ENCODE measurements at regions not wholly inside any gene's neighbourhood (a gene's known extent, or its start where the extent isn't known, plus 50 kb on each side); places are given as distances from the start of the nearest gene placed in this dataset.

DNA sequence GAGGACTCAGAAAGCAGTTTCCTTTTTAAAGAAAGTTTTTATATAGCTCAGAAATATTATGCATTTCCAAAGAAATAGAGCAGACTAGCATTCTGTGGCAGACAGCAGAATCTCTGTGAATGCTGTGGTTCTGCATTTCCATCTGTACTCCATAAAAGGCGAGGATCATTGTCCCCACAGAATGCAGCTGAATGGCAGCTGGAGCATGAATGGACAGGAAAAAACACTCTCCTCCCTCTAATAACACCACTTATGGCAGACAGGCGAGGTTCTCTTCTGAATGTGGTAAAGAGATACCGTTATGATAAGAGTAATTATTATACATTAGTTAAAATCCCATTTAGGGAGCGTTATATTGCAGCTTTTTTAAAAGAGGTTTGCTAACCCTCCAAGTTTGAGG, 81.4 kb upstream of the WLS start:
- ATAC-seq (ENCODE audit: poor library complexity): no peak
- ChIA-PET CTCF (no interaction called here), POLR2A (no interaction called here)
- no peaks in the 10 kb centered on the region for H3K4me1 Mint-ChIP-seq (ENCODE audit: low read depth)
- no peak overlapping the region for H3K4me3 Mint-ChIP-seq
- H3K27ac Mint-ChIP-seq: no peak overlapping the region
- intact Hi-C loops (cut with DNase I, micrococcal nuclease): no loop called here
- Histone ChIP-seq H3K27me3 (ENCODE audit: control insufficient read depth in 1 of 2, insufficient read depth in 2 of 2, low read length in 2 of 2) (peaks cover 0 to 3% of the 10 kb centered on the region in 2 experiments), H3K4me3 (ENCODE audit: low read length) (no peak overlapping the region), H3K27ac (ENCODE audit: low read depth in 1 of 2, low read length in 2 of 2) (no peak overlapping the region), H3K4me1 (ENCODE audit: insufficient read depth, low read length) (no peaks in the 10 kb centered on the region), H3K9me3 (ENCODE audit: control insufficient read depth in 1 of 2, insufficient read depth in 1 of 2, low read length in 2 of 2) (peaks cover 0 to 13% of the 10 kb centered on the region in 2 experiments), H3K36me3 (ENCODE audit: insufficient read depth, low read length) (no peaks in the 10 kb centered on the region)
- H3K9me3 Mint-ChIP-seq: peaks cover 3% of the 10 kb centered on the region
- DNase-seq: no peak
- H3K36me3 Mint-ChIP-seq (ENCODE audit: low read depth): no peaks in the 10 kb centered on the region
- H3K27me3 Mint-ChIP-seq: no peaks in the 10 kb centered on the region
- TF ChIP-seq, protein P1, sequence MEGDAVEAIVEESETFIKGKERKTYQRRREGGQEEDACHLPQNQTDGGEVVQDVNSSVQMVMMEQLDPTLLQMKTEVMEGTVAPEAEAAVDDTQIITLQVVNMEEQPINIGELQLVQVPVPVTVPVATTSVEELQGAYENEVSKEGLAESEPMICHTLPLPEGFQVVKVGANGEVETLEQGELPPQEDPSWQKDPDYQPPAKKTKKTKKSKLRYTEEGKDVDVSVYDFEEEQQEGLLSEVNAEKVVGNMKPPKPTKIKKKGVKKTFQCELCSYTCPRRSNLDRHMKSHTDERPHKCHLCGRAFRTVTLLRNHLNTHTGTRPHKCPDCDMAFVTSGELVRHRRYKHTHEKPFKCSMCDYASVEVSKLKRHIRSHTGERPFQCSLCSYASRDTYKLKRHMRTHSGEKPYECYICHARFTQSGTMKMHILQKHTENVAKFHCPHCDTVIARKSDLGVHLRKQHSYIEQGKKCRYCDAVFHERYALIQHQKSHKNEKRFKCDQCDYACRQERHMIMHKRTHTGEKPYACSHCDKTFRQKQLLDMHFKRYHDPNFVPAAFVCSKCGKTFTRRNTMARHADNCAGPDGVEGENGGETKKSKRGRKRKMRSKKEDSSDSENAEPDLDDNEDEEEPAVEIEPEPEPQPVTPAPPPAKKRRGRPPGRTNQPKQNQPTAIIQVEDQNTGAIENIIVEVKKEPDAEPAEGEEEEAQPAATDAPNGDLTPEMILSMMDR (IDR thresholded peaks at IDR 0.05): no peak

DNA sequence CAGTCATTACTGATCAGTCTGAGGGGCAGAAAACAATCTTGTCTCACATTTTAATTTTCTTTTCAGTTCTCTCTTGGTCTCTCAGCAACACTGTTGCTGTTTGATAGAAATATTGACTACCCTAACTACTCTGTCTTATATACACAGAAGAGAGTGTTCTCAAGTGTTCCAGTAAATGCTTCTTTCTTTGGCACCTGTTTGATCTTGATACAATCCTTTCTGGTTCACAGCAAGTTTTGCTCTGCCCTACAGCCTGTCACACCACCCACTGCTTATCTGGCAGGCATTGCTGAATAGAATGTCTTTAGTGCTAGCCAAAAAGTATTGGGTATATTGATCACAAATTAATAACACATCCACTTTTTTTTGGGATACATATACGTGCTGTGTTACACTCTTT, 75.7 kb upstream of the WLS start:
- H3K36me3 ChIP-seq (ENCODE audit: insufficient read depth, low read length): no peaks in the 10 kb centered on the region
- CTCF ChIA-PET: no interaction called here
- H3K4me3 Mint-ChIP-seq: no peak overlapping the region
- DNase-seq (no peak), ATAC-seq (ENCODE audit: poor library complexity) (no peak)
- no peaks in the 10 kb centered on the region for H3K4me1 Mint-ChIP-seq (ENCODE audit: low read depth)
- peaks cover 7% of the 10 kb centered on the region for H3K27me3 Mint-ChIP-seq
- H3K27me3 ChIP-seq (ENCODE audit: control insufficient read depth in 1 of 2, insufficient read depth in 2 of 2, low read length in 2 of 2): no peaks in the 10 kb centered on the region
- H3K4me1 ChIP-seq (ENCODE audit: insufficient read depth, low read length): no peaks in the 10 kb centered on the region
- no peak overlapping the region for H3K27ac ChIP-seq (ENCODE audit: low read depth in 1 of 2, low read length in 2 of 2)
- H3K9me3 Mint-ChIP-seq: no peaks in the 10 kb centered on the region
- TF ChIP-seq, protein P1 (IDR thresholded peaks at IDR 0.05): no peak
- no peak overlapping the region for H3K4me3 ChIP-seq (ENCODE audit: low read length)
- intact Hi-C loops (cut with DNase I, micrococcal nuclease): no loop called here
- POLR2A ChIA-PET: no interaction called here
- H3K9me3 ChIP-seq (ENCODE audit: control insufficient read depth in 1 of 2, insufficient read depth in 1 of 2, low read length in 2 of 2): peaks cover 0 to 8% of the 10 kb centered on the region in 2 experiments
- no peak overlapping the region for H3K27ac Mint-ChIP-seq
- H3K36me3 Mint-ChIP-seq (ENCODE audit: low read depth): no peaks in the 10 kb centered on the region

DNA sequence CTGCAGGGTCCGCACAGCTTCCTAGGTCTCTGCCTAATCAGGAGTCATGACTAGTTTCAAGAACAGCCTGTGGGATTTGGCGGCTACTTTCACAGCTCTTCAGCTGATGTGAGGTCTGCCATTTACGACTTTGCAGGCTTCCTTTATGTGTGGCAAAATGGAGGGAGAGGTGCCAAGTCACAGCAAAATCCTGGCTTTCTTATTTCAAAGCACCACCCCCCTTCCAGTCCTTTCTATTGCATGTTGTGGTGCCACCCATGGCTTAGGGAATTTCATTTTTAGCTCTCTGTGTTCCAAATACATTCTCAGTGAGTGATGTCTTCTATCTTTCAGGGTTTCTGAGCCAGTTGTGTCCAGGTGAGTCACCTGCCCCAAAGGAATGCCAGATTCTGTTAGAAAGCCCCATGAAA, 75.1 kb upstream of the WLS start:
- Histone ChIP-seq H3K27ac (ENCODE audit: low read depth in 1 of 2, low read length in 2 of 2) (no peak overlapping the region), H3K4me1 (ENCODE audit: insufficient read depth, low read length) (no peaks in the 10 kb centered on the region), H3K4me3 (ENCODE audit: low read length) (no peak overlapping the region), H3K36me3 (ENCODE audit: insufficient read depth, low read length) (no peaks in the 10 kb centered on the region), H3K27me3 (ENCODE audit: control insufficient read depth in 1 of 2, insufficient read depth in 2 of 2, low read length in 2 of 2) (no peaks in the 10 kb centered on the region), H3K9me3 (ENCODE audit: control insufficient read depth in 1 of 2, insufficient read depth in 1 of 2, low read length in 2 of 2) (peaks cover 0 to 7% of the 10 kb centered on the region in 2 experiments)
- no peak for ATAC-seq (ENCODE audit: poor library complexity)
- POLR2A ChIA-PET: no interaction called here
- CTCF ChIA-PET: no interaction called here
- DNase-seq: no peak
- Mint-ChIP-seq H3K9me3 (no peaks in the 10 kb centered on the region), H3K36me3 (ENCODE audit: low read depth) (no peaks in the 10 kb centered on the region), H3K4me1 (ENCODE audit: low read depth) (no peaks in the 10 kb centered on the region), H3K4me3 (no peak overlapping the region), H3K27ac (no peak overlapping the region), H3K27me3 (peaks cover 7% of the 10 kb centered on the region)
- intact Hi-C loops (cut with DNase I, micrococcal nuclease): no loop called here
- TF ChIP-seq, protein P1 (IDR thresholded peaks at IDR 0.05): no peak

Measured in CD4-positive, alpha-beta T cell (primary cell).